GM10266 (cell line): ENCODE measurements at regions not wholly inside any gene's neighbourhood (a gene's known extent, or its start where the extent isn't known, plus 50 kb on each side); places are given as distances from the start of the nearest gene placed in this dataset.
A peak's percentile ranks its signal among the peaks of the same experiment; 100 is the strongest.

ENCODE experiments used
- DNase-seq: peaks from one replicate; pipeline ENCODE4 v3.0.0; 2012; ENCODE audit errors: extremely low spot score
- TF ChIP-seq, protein P1 (sequence below): IDR thresholded peaks from 2 replicates; pipeline ENCODE4 v1.5.1; 2012; ENCODE audit warnings: mild to moderate bottlenecking, low read depth; ENCODE audit not compliant: control insufficient read depth, insufficient read depth; ENCODE audit errors: missing control alignments

DNA sequence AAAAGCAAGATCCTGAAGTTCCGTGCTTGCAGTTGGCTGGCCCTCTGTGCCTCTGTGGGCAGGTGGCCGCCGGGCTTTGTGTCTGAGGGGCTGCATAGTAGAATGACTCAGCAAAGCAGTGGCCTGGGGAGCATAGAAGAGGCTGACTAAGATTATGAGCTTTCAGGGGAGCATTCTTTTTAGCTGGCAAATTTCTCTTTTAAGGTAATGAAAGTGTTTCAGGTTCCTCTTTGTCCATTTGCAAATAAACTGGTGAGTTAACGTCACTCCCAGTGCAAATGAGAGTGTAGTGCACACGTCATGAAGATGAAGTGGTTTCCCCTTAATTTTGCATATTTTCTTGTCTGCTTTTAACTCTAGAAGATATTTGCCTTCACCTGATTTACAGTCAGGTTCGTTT lies 98.6 kb downstream of the BCL2L11 start:
- peak; percentile 36 for DNase-seq
- TF ChIP-seq, protein P1, sequence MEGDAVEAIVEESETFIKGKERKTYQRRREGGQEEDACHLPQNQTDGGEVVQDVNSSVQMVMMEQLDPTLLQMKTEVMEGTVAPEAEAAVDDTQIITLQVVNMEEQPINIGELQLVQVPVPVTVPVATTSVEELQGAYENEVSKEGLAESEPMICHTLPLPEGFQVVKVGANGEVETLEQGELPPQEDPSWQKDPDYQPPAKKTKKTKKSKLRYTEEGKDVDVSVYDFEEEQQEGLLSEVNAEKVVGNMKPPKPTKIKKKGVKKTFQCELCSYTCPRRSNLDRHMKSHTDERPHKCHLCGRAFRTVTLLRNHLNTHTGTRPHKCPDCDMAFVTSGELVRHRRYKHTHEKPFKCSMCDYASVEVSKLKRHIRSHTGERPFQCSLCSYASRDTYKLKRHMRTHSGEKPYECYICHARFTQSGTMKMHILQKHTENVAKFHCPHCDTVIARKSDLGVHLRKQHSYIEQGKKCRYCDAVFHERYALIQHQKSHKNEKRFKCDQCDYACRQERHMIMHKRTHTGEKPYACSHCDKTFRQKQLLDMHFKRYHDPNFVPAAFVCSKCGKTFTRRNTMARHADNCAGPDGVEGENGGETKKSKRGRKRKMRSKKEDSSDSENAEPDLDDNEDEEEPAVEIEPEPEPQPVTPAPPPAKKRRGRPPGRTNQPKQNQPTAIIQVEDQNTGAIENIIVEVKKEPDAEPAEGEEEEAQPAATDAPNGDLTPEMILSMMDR, result no peak

GRCh38 chr2:111219734-111220505 lies 99.2 kb downstream of the BCL2L11 start:
- DNase-seq, result no peak
- TF ChIP-seq, protein P1, result no peak

- DNase-seq, result no peak
- TF ChIP-seq, protein P1, result no peak
These were observed 100.2 kb downstream of the BCL2L11 start for GRCh38 chr2:111220962-111221361.

DNA sequence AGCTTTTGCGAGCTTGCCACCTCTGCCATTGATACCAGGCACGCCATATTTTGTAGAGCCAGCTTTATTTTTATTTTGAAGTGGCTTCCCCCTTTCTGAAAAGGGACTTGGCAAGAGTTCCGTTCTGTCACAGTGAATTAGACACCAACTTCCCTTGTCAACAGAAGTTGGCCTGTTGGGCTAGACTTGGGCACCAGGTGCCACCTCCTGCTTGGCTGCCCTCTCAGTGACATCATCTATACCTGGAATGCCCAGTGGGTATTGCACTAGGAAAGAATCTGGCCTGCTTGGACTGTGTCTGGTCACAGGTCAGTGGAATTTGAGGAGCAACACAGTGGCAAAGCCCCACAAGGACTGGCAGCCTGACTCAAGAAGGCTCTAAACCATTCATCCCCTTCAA lies 101.0 kb downstream of the BCL2L11 start:
- TF ChIP-seq, protein P1, result no peak
- no peak for DNase-seq

DNA sequence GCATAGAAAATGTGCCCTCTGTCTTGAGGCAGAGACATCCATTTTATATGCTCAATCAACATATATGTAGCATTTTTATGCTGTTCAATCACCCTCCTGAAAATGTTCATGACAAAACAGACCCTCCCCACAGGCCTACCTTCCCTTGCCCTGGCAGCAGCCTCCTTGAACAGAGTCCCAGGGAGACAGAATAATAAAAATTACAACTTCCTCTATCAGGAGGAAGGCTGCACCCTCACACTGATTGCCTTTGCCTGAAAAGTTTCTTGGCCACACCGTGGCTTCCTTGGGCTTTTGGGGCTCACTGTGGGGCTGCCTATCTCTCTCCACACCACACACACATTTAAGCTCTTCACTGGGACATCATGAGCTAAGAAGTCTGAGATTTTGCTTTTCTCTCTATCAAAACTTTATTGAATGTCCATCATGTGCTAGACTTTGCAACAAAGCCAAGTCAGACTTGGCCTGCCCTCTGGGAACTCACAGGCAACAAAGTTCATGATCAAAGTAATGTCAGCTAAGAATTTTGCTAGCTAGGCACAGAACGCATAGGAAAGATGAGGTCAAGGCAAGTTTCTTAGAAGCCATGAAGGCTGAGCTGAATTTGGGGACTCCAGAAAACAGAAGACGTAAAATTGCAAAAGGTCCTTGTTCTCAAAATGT lies 101.6 kb downstream of the BCL2L11 start:
- no peak for DNase-seq
- TF ChIP-seq, protein P1, result no peak

DNA sequence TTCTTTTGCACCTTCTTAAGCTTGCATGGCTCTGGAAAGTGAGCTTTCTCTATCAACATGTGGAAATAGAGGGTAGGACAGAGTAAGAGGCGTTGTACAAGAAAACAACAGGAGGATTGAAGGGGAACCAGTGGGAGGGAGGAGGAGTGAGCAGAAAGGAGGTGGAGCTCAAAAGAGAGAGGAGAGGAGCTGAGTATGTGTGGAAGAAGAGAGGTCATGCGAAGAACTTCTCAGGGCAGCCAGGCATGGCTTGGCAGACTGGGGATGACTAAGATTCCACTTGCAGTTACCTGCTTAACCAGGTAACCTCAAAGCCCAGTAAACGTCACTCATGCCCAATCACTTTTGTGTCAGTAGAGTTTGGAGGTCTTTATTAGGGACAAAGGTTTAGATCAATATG lies 105.1 kb downstream of the BCL2L11 start:
- DNase-seq, result no peak
- TF ChIP-seq, protein P1, result no peak
